GM12878 (cell line): ENCODE measurements at regions not wholly inside any gene's neighbourhood (a gene's known extent, or its start where the extent isn't known, plus 50 kb on each side); places are given as distances from the start of the nearest gene placed in this dataset.

Source experiments
- BRCA1 ChIP-seq: IDR thresholded peaks from 2 replicates; pipeline ENCODE4 v1.6.1; 2011; ENCODE audit warnings: low read depth, low read length, improper control_type of control experiment
- CBX5 ChIP-seq: sonication (generic); IDR thresholded peaks from 2 replicates; pipeline ENCODE4 v1.6.1; 2016; ENCODE audit warnings: low read depth, moderate library complexity, mild to moderate bottlenecking, inconsistent platforms
- EGR1 ChIP-seq, 2 experiments: IDR thresholded peaks; 1 replicate in 1 of 2; 2 replicates in 1 of 2; pipeline ENCODE4 v1.6.1; 2011 to 2012; ENCODE audit warnings: low read depth in 2 of 2, low read length in 2 of 2, borderline replicate concordance in 1 of 2, mild to moderate bottlenecking in 1 of 2, moderate library complexity in 1 of 2
- EP300 ChIP-seq, 2 experiments: fragments of 150-350 bp in 1 of 2; IDR thresholded peaks; 2 replicates each; pipeline ENCODE4 v1.6.1; 2011 to 2012; ENCODE audit warnings: low read depth in 2 of 2, low read length in 2 of 2, borderline replicate concordance in 1 of 2, improper control_type of control experiment in 1 of 2, inconsistent platforms in 1 of 2; ENCODE audit not compliant: control insufficient read depth in 1 of 2
- KAT2A ChIP-seq: conservative IDR thresholded peaks from 2 replicates; pipeline ENCODE4 v1.6.1; 2011; ENCODE audit warnings: low read depth, low read length; ENCODE audit not compliant: control insufficient read depth
- MTA3 ChIP-seq: IDR thresholded peaks from 2 replicates; pipeline ENCODE4 v1.6.1; 2012; ENCODE audit warnings: low read length, inconsistent platforms, borderline replicate concordance
- POLR2A ChIP-seq: IDR thresholded peaks from 2 replicates; pipeline ENCODE4 v1.6.1; 2011; ENCODE audit warnings: low read depth, mild to moderate bottlenecking, low read length
- SMARCA5 ChIP-seq: fragments of 450-650 bp; IDR thresholded peaks from 2 replicates; pipeline ENCODE4 v1.6.1; 2017; ENCODE audit warnings: mild to moderate bottlenecking
- SP1 ChIP-seq: IDR thresholded peaks from one replicate; pipeline ENCODE4 v1.6.1; 2011; ENCODE audit warnings: low read depth, low read length
- ZBED1 ChIP-seq: IDR thresholded peaks from 2 replicates; pipeline ENCODE4 v1.6.1; 2016; ENCODE audit warnings: borderline replicate concordance
- TF ChIP-seq, protein P1 (sequence below): fragments of 450-650 bp; IDR thresholded peaks from 2 replicates; pipeline ENCODE4 v1.6.1; 2016; ENCODE audit warnings: mild to moderate bottlenecking
- TF ChIP-seq, protein P2 (sequence below): fragments of 450-650 bp; IDR thresholded peaks from 2 replicates; pipeline ENCODE4 v1.6.1; 2017; ENCODE audit warnings: antibody characterized with exemption, mild to moderate bottlenecking, moderate library complexity
- TF ChIP-seq, protein P3 (sequence below): fragments of 450-650 bp; IDR thresholded peaks from 2 replicates; pipeline ENCODE4 v1.6.1; 2017; ENCODE audit warnings: mild to moderate bottlenecking, moderate library complexity
- TF ChIP-seq, protein P4 (sequence below): IDR thresholded peaks from 2 replicates; pipeline ENCODE4 v1.6.1; 2012; ENCODE audit warnings: improper control_type of control experiment, low read depth, low read length; ENCODE audit not compliant: insufficient replicate concordance
- TF ChIP-seq, protein P5 (sequence below): fragments of 450-650 bp; IDR thresholded peaks from 2 replicates; pipeline ENCODE4 v1.6.1; 2014; ENCODE audit warnings: mild to moderate bottlenecking

DNA sequence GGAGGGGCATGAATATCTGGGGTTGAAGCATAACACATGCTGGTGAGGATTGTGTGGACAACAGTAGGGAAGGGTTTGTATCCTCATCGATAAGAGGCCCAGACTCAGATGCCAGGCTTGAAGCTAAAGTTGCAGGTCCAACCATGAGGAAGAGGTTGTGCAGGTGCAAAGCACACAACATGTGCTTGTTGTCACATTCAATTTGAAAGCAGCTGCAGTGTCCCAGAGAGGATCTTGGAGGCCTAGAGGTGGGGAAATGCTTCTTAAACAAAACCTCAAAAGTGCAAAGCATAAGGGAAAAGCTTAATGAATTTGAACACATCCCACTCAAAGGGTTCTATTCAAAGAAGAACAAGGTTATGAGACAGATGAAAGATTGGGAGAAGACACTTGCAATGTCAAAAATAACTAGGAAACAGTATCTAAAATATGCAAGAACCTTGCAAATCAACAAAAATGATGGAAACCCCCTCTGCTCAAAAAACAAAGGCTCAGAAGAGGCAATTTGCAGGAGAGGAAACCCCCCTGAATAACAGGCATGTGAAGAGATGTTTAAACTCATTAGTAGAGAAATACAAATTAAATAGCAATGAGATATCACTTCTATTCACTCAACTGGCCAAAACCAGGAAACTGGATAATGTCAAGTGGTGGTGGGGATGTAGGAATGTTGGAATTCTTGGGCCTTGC, 187.1 kb downstream of the KATNAL1 start (continued):
- TF ChIP-seq, protein P1, sequence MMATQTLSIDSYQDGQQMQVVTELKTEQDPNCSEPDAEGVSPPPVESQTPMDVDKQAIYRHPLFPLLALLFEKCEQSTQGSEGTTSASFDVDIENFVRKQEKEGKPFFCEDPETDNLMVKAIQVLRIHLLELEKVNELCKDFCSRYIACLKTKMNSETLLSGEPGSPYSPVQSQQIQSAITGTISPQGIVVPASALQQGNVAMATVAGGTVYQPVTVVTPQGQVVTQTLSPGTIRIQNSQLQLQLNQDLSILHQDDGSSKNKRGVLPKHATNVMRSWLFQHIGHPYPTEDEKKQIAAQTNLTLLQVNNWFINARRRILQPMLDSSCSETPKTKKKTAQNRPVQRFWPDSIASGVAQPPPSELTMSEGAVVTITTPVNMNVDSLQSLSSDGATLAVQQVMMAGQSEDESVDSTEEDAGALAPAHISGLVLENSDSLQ = no peak
- TF ChIP-seq SMARCA5 (no peak), BRCA1 (no peak), EP300 (IDR thresholded peaks at IDR 0.05; ENCODE audit: borderline replicate concordance in 1 of 2, control insufficient read depth in 1 of 2, low read depth in 2 of 2, low read length in 2 of 2) (no peak; a peak in 1 of 4 replicates), KAT2A (no peak), CBX5 (no peak), EGR1 (IDR thresholded peaks at IDR 0.05; ENCODE audit: borderline replicate concordance in 1 of 2, low read depth in 2 of 2, low read length in 2 of 2) (no peak), MTA3 (no peak), SP1 (no peak), ZBED1 (no peak), POLR2A (no peak)
- TF ChIP-seq, protein P2, sequence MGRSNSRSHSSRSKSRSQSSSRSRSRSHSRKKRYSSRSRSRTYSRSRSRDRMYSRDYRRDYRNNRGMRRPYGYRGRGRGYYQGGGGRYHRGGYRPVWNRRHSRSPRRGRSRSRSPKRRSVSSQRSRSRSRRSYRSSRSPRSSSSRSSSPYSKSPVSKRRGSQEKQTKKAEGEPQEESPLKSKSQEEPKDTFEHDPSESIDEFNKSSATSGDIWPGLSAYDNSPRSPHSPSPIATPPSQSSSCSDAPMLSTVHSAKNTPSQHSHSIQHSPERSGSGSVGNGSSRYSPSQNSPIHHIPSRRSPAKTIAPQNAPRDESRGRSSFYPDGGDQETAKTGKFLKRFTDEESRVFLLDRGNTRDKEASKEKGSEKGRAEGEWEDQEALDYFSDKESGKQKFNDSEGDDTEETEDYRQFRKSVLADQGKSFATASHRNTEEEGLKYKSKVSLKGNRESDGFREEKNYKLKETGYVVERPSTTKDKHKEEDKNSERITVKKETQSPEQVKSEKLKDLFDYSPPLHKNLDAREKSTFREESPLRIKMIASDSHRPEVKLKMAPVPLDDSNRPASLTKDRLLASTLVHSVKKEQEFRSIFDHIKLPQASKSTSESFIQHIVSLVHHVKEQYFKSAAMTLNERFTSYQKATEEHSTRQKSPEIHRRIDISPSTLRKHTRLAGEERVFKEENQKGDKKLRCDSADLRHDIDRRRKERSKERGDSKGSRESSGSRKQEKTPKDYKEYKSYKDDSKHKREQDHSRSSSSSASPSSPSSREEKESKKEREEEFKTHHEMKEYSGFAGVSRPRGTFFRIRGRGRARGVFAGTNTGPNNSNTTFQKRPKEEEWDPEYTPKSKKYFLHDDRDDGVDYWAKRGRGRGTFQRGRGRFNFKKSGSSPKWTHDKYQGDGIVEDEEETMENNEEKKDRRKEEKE = no peak
- TF ChIP-seq, protein P3, sequence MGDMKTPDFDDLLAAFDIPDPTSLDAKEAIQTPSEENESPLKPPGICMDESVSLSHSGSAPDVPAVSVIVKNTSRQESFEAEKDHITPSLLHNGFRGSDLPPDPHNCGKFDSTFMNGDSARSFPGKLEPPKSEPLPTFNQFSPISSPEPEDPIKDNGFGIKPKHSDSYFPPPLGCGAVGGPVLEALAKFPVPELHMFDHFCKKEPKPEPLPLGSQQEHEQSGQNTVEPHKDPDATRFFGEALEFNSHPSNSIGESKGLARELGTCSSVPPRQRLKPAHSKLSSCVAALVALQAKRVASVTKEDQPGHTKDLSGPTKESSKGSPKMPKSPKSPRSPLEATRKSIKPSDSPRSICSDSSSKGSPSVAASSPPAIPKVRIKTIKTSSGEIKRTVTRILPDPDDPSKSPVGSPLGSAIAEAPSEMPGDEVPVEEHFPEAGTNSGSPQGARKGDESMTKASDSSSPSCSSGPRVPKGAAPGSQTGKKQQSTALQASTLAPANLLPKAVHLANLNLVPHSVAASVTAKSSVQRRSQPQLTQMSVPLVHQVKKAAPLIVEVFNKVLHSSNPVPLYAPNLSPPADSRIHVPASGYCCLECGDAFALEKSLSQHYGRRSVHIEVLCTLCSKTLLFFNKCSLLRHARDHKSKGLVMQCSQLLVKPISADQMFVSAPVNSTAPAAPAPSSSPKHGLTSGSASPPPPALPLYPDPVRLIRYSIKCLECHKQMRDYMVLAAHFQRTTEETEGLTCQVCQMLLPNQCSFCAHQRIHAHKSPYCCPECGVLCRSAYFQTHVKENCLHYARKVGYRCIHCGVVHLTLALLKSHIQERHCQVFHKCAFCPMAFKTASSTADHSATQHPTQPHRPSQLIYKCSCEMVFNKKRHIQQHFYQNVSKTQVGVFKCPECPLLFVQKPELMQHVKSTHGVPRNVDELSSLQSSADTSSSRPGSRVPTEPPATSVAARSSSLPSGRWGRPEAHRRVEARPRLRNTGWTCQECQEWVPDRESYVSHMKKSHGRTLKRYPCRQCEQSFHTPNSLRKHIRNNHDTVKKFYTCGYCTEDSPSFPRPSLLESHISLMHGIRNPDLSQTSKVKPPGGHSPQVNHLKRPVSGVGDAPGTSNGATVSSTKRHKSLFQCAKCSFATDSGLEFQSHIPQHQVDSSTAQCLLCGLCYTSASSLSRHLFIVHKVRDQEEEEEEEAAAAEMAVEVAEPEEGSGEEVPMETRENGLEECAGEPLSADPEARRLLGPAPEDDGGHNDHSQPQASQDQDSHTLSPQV = no peak
- TF ChIP-seq, protein P4, sequence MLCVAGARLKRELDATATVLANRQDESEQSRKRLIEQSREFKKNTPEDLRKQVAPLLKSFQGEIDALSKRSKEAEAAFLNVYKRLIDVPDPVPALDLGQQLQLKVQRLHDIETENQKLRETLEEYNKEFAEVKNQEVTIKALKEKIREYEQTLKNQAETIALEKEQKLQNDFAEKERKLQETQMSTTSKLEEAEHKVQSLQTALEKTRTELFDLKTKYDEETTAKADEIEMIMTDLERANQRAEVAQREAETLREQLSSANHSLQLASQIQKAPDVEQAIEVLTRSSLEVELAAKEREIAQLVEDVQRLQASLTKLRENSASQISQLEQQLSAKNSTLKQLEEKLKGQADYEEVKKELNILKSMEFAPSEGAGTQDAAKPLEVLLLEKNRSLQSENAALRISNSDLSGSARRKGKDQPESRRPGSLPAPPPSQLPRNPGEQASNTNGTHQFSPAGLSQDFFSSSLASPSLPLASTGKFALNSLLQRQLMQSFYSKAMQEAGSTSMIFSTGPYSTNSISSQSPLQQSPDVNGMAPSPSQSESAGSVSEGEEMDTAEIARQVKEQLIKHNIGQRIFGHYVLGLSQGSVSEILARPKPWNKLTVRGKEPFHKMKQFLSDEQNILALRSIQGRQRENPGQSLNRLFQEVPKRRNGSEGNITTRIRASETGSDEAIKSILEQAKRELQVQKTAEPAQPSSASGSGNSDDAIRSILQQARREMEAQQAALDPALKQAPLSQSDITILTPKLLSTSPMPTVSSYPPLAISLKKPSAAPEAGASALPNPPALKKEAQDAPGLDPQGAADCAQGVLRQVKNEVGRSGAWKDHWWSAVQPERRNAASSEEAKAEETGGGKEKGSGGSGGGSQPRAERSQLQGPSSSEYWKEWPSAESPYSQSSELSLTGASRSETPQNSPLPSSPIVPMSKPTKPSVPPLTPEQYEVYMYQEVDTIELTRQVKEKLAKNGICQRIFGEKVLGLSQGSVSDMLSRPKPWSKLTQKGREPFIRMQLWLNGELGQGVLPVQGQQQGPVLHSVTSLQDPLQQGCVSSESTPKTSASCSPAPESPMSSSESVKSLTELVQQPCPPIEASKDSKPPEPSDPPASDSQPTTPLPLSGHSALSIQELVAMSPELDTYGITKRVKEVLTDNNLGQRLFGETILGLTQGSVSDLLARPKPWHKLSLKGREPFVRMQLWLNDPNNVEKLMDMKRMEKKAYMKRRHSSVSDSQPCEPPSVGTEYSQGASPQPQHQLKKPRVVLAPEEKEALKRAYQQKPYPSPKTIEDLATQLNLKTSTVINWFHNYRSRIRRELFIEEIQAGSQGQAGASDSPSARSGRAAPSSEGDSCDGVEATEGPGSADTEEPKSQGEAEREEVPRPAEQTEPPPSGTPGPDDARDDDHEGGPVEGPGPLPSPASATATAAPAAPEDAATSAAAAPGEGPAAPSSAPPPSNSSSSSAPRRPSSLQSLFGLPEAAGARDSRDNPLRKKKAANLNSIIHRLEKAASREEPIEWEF = no peak
- TF ChIP-seq, protein P5, sequence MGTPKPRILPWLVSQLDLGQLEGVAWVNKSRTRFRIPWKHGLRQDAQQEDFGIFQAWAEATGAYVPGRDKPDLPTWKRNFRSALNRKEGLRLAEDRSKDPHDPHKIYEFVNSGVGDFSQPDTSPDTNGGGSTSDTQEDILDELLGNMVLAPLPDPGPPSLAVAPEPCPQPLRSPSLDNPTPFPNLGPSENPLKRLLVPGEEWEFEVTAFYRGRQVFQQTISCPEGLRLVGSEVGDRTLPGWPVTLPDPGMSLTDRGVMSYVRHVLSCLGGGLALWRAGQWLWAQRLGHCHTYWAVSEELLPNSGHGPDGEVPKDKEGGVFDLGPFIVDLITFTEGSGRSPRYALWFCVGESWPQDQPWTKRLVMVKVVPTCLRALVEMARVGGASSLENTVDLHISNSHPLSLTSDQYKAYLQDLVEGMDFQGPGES = no peak
